C4-2B (cell line): ENCODE measurements at regions not wholly inside any gene's neighbourhood (a gene's known extent, or its start where the extent isn't known, plus 50 kb on each side); places are given as distances from the start of the nearest gene placed in this dataset.

Experiments used
- ZFX ChIP-seq: fragments of 450-650 bp; IDR thresholded peaks from 2 replicates; pipeline ENCODE4 v1.6.1; 2017
- TF ChIP-seq, protein P1 (sequence below): fragments of 450-650 bp; conservative IDR thresholded peaks from 2 replicates; pipeline ENCODE4 v1.5.1; 2017; ENCODE audit warnings: mild to moderate bottlenecking

DNA sequence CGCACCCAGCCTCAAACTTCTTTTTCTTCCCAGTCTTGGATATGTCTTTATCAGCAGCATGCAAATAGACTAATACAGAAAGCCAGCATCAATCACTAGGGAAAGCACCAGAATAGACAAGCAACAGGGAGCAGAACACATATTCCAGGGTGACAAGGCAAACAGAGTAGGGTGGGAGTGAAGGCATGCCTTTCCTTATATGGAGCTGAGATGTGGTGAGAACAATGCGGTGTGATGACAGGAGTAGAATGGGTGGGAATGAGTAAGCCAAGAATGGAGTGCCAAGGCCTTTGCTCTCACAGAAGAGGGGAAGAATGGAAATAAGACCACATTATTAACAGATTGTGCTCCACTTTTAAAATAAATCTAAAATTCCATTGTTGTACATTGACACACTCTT, 115.6 kb downstream of the CETN3 start:
- TF ChIP-seq, protein P1, sequence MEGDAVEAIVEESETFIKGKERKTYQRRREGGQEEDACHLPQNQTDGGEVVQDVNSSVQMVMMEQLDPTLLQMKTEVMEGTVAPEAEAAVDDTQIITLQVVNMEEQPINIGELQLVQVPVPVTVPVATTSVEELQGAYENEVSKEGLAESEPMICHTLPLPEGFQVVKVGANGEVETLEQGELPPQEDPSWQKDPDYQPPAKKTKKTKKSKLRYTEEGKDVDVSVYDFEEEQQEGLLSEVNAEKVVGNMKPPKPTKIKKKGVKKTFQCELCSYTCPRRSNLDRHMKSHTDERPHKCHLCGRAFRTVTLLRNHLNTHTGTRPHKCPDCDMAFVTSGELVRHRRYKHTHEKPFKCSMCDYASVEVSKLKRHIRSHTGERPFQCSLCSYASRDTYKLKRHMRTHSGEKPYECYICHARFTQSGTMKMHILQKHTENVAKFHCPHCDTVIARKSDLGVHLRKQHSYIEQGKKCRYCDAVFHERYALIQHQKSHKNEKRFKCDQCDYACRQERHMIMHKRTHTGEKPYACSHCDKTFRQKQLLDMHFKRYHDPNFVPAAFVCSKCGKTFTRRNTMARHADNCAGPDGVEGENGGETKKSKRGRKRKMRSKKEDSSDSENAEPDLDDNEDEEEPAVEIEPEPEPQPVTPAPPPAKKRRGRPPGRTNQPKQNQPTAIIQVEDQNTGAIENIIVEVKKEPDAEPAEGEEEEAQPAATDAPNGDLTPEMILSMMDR: no peak
- TF ChIP-seq ZFX: no peak
